GM21576 (cell line): ENCODE measurements at regions not wholly inside any gene's neighbourhood (a gene's known extent, or its start where the extent isn't known, plus 50 kb on each side); places are given as distances from the start of the nearest gene placed in this dataset.

Source experiments
- ATAC-seq: cut with Tn5 transposase; IDR thresholded peaks from one replicate; pipeline ENCODE4 v1.9.1; 2021; ENCODE audit warnings: mild to moderate bottlenecking, moderate library complexity; ENCODE audit not compliant: unreplicated experiment

- ATAC-seq: no peak
Observed at GRCh38 chr4:149296503-149296902, 519.1 kb downstream of the IQCM start.

- no peak for ATAC-seq
Observed at GRCh38 chr4:149296084-149296483, 519.6 kb downstream of the IQCM start.

DNA sequence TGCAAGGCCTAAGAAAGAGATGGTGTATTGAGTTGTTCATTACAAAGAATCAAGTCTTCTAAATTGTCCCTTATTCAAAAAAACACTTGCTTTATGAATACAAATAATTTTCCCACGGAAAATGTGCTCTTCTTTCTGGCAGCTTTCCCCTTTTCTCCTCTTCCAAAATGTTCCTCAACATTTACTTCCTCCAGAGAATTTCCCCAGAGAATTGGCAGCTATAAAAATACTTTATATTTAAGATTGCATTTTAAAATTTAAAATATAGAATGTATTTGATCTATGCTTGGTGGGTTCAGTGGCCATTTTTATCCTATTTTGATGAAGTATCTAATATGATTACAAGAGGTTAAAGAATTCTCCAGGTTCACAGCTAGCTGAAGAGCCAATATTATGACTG is 521.0 kb downstream of the IQCM start:
- ATAC-seq: no peak

DNA sequence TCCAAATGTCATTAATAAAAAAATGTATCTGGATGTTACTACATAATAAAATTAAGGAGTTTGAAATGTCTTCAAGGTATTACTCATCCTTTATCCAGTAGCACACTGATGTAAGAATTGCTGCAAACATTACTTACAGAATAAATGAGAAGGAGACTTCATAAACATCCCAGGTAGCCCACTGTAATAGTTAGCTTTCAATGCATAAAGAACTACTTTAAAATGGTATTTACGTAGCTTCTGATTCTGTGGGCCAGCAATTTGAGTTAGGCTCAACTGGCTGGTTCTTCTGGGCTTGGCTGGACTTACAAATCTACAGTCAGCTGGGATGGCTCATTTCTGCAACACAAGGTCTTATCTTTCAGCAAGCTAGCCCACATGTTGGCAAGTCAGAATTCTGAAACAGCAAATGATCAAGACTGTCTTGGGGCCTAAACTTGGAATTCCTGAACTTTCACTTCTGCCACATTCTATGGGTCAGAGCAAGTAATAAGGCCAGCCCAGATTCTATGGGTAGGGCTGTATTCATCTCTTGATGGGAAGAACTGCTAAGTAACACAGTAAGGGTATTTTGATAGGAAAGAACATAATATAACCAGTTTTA is 522.5 kb downstream of the IQCM start:
- no peak for ATAC-seq

DNA sequence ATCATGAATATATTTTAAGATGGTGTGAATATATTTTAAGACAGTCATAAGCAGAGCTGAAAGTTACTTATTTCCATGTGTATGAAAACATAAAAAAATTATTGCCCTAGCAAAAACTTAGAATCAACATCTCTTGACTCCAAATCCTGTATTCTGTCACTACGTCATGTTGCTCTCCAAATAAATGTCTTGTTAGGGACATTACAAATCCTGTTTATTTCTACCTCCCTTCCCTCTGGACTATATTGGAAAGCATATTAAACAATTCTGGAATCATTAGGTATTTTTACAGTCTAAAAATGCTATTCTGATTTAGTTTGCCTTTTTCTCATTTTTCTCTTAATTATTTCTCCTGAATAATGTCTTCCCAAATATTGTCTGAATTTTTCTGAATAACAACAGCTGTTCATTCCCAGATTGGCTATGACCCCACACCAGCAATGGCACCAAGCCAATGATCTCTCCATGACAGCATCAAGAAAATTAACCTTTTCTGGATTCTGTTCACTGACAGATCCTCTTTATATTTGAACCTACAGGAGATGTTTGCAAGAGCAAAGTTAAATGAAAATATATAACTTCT is 523.1 kb downstream of the IQCM start:
- no peak for ATAC-seq

GRCh38 chr4:149291463-149291862 is 524.2 kb downstream of the IQCM start:
- no peak for ATAC-seq

DNA sequence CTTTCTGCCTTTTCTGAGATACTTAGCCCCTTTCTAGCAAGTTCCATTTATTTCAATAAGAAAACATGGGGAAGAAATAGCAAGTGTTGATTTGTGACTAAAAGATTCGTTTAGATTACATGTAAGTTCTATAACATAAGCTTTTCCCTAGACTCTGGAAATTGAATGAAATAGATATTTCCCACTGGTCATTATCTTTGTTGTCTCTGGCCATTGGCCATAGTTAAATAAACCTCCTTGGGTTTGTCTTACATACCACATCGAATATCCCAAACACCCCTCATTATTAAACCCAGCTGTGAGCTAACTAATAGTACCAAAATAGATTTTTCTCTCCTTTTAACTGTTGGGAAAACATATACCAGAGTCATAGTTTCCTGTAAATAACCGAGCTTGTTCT is 534.8 kb downstream of the IQCM start:
- no peak for ATAC-seq

DNA sequence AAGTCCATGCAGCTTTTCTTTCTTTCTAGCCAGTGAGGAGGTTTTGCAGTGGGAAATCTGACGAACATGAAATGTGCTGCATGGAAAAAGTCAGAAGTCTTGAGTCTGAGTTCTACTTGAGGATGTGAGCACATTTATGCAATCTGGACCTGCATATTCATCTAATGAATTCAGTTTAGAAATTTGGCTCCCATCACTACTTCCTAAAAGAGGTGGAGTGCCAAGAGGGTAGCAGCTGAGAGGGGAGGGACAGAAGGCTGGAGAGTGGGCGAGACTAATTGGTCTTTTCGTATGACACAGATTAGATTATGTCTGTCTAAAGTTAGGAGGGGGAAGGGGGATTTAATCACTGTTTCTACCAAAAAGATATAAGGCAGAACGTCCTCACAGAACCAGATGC is 535.9 kb downstream of the IQCM start:
- no peak for ATAC-seq

DNA sequence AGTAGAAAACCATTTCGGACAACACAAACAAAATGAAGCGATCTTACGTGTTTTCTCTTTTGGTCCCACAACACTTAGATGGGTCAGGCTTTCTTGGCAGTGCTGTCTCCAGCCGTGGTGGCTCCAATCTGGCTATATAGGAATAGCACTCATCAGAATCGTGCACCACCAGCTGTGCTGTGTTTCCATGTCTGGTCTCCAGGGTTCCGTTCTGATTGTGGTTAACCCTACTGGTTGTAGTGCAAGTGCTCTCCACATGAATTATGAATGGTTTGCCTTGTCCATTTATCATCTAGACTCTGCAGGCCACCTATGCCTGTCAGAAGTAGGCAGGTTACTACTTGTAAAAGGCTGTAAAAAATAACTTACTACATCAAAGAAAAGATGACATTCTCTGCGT is 536.3 kb downstream of the IQCM start:
- no peak for ATAC-seq

DNA sequence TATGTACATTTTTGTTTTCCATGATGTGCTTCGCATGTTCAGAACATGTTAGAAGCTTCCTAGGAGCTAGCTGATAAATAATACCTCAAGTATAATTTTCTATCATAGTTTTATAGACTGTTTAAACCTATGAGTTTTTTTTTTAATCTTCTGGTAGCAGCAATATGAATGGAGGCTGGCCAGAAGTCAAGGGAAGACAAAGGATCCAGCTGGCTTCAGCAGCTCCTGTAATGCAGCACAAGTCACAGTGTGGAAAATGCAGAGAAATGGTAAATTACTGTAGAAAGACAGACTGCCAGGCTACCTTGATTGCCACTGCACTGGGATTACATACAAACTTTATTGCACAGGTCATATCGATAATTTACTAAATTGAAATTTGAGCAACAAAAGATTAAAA is 537.9 kb downstream of the IQCM start:
- ATAC-seq: no peak

DNA sequence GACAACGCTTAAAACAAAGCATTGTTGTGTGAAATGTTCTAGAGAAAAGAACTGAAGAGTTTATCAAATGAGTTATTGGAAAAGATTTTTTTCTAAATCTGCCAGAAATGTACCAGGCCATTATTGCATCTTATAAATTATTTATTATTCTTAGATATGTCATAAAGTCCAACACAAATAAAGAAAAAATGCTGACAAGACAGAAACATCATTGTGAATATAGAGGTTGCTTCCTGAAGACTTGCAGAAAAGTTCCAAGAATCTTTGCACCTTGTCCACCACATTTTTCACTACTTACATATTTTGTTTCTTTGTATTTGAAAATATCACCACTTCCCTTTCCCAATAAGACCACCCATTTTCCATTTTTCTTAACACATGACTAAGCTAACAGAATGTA is 545.8 kb downstream of the IQCM start:
- no peak for ATAC-seq

DNA sequence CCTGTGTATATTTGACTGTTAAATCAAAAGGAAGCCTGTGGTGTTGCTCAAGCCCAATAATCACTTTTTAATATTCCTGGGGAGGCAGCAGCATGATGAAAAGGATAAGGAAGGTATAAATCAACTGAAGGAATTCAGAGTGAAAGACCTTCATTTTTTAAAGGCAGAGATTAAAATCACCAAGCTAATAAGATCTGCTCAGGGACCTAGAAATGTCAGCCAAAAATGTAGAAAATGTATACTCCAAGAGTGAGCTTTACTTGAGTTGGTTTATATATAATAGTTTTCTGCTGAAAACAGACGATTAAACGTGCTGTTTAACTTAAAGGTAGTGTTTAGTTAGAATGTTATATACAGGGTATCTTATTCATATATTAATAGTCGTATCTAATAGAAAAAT is 549.3 kb downstream of the IQCM start:
- no peak for ATAC-seq

- ATAC-seq: no peak
Observed at GRCh38 chr4:149265645-149266044, 550.0 kb downstream of the IQCM start.

GRCh38 chr4:149264093-149264733 is 551.4 kb downstream of the IQCM start:
- peak; percentile 76 for ATAC-seq

DNA sequence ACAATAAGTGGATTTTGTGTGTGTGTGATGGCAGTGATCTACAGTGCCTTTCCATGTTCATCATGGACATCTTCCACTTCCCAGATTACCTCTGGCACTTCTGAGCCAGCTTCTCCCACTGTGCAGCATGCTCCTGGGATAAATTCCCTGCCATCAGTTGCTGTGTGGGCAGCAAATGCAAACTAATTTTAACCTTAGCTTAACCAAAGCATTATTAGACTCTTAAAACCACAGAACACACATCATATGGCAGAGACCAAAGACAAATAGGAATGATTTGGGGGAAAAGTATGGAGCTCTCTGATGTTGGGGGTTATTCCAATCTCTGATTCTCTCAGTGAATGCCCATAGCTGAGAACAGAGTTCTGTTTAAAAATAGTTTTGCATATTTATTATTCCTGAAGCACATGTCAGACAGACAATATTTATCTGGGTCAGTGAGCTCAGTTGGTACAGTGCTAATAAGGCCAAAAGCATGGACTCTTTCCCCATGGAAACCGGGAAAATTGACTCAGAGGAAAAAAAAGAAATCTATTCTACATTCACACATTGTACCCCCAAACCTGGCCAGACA is 567.4 kb downstream of the IQCM start:
- ATAC-seq: no peak

DNA sequence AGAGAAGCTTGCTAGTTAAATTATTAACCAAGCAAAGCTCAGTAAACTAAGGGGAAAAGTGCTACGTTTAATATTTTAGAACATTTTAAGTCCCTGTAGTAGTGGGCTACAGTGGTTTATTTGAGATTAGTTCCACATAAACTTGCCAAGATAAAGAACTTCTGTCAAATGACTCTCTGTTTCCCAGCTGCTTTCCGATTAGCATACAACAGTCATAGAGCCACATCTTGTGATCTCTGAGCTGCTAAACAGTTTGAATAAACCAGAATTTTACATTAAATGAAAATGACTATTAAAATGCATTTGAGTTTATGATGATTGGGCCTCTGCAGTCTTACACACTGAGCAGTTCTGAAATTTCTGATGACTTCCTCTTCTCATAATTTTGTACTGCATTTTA is 568.5 kb downstream of the IQCM start:
- ATAC-seq: no peak

DNA sequence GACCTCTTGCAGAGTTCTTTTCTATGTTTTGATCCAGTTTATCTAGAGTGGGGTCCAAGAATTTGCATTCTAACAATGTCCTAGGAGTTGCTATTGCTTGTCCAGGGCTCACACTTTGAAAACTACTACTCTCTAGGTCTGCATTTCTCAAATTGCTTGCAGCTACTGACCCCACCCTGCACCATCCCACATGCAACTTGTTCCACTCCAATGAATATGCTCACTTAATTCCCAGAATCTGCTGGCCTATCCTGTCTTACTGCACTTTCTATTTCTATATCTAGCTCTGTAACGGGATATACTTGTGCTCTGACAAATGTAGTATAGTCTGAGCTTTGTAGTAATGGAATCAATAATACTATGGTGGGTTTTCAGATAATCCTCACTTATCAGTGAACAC is 570.3 kb downstream of the IQCM start:
- no peak for ATAC-seq

- ATAC-seq: no peak
Observed at GRCh38 chr4:149238097-149238496, 577.5 kb downstream of the IQCM start.

GRCh38 chr4:149234798-149235197 is 580.8 kb downstream of the IQCM start:
- no peak for ATAC-seq

DNA sequence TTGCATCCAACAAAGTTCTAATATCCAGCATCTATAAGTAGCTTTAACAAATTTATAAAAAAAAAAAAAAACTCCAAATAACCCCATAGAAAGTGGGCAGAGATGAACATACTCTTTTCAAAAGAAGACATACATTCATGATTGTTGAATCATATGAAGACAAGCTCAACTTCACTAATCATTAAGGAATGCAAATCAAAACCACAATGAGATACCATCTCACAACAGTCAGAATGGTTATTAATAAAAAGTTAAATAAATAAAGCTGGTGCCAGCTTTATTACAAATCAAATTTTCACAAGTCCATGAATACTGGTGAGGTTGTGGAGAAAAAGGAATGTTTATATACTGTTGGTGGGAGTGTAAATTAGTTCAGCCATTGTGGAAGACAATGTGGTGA is 592.0 kb downstream of the IQCM start:
- no peak for ATAC-seq

- no peak for ATAC-seq
Observed at GRCh38 chr4:149218672-149219071, 597.0 kb downstream of the IQCM start.

DNA sequence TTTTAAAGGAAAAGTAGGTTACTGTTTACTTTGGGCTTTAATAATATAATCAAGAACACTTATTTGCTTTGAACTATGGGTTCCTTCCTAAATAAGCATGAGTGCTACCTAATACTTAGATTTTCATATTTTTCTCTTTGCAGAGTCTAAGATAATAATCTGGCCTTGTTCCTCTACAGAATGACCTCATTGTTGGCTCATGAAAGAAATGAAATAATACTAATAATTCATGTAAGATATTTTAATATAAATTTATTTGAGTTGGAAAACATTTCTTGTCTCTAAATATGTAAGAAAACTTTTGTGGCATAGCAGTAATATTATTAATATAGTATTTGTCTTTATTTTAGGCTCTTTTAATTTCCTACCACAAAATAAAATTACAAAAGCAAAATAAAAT is 601.3 kb downstream of the IQCM start:
- ATAC-seq: no peak
